ENCODE measurements at regions not wholly inside any gene's neighbourhood (a gene's known extent, or its start where the extent isn't known, plus 50 kb on each side); places are given as distances from the start of the nearest gene placed in this dataset.

DNA sequence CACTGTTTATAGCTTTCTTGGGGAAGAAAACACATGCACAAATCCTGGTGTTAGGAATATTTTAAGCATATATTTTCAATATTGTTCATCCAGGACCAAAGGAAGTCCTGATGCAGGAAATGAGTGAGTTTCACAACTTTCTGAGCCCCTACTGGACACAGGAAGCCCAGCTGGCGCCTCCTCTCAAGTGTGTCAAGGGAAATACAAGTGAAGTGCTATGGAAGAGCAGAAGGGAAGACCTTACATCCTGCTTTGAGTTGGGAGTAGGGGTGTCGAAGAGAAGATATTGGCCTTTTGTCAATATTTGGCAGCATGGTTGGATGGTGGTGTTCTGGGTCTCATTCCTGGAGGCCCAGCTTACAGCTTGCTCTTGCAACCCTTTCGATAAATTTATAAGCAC is 66.1 kb upstream of the ZDHHC17 start:
- ATAC-seq (ENCODE audit: poor library complexity): no peak
- intact Hi-C loops (cut with DNase I): no loop called here
- no peak for DNase-seq

DNA sequence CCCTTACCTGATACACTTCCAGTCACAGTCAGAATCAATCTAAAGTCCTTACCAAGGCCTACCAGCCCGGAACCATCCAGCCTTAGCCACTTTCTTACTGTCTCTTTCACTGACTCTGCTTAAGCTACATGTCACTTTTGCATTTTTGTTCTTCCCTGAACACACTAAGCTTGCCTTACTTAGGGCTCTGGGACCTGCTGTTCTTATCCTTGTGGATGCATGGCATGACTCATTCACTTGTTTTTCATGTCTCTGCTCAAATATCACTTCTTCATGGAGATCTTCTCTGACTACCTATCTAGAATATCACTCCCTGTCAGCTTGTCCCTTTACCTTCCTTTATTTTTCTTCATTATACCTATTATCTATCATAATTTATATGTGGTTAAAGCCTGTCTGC is 65.6 kb upstream of the ZDHHC17 start:
- intact Hi-C loops (cut with DNase I): no loop called here
- ATAC-seq (ENCODE audit: poor library complexity) (no peak), DNase-seq (no peak)

DNA sequence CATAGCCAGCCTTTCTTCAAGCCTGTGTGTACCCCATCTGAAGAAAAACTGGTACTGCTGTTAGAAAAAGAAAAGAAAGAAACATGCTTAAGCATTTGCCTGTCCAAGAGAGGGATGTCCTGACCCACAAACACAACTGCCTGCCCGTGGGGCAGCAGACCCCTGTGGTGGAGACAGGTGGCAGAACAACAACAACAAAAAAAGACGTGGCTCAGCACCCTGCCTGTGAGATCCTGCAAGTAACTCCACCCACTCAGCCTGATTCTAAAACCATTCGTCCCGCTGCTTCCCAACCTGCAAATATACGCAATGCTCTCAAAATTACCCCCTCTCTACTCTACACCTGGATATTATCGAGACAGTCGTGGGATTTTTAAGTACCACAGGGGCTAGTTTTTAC is 64.9 kb upstream of the ZDHHC17 start:
- intact Hi-C loops (cut with DNase I): no loop called here
- ATAC-seq (ENCODE audit: poor library complexity): no peak
- DNase-seq: no peak

DNA sequence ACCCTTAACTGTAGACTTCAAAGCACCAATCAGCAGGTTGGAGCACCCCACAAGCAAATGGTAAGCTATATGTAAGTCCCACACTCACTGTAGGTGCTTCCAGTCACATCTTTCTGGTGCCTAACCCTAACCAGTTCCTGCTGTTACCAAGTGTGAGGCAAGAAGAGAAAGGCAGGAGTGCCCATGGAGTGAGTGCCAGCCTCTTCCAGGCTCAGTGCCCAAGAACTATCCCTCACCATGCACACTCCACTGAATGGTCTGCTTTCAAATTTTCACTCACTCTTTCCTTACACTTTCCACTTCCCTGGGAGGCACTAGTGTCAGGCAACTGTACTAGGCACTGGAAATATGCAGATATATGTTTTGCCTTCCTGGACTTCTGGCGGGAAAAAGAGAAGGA is 62.2 kb upstream of the ZDHHC17 start:
- intact Hi-C loops (cut with DNase I): no loop called here
- no peak for DNase-seq
- ATAC-seq (ENCODE audit: poor library complexity): no peak

DNA sequence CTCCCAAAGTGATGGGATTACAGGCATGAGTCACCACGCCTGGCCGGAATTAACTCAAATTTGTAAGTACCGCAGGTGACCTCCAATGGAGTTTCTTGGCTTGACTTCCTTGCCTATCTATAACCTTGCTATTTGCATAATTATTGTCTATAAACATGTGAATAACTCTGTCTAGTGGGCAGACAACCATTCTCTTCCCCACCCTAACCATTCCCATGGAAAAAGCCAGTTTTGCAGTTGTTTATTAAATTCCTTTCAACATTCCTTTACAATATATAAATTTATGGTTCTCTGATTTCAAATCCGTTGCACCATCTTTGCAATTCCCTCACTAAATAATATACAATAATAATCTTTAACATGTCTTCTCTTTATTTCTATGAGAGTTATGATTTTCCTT is 61.0 kb upstream of the ZDHHC17 start:
- ATAC-seq (ENCODE audit: poor library complexity): no peak
- DNase-seq: no peak
- intact Hi-C loops (cut with DNase I): no loop called here

DNA sequence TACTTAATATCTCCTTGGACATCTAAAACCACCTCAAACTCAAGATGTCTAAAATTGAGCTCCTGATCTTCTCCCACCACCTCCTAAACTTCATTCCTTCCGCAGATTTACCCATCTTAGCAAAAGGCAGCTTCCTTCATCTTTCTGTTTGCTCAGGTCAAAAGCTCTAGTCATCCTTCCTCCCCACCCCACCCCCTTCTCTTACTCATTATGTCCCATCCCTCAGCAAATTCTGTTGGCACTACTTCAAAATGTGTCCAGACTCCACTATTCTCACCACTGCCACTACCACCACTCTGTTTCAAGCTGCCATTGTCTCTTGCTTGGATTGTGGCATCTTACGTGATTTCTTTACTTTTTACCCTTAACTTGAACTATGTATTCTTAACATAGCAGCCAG is 59.2 kb upstream of the ZDHHC17 start:
- intact Hi-C loops (cut with DNase I): no loop called here
- no peak for ATAC-seq (ENCODE audit: poor library complexity)
- DNase-seq: no peak

DNA sequence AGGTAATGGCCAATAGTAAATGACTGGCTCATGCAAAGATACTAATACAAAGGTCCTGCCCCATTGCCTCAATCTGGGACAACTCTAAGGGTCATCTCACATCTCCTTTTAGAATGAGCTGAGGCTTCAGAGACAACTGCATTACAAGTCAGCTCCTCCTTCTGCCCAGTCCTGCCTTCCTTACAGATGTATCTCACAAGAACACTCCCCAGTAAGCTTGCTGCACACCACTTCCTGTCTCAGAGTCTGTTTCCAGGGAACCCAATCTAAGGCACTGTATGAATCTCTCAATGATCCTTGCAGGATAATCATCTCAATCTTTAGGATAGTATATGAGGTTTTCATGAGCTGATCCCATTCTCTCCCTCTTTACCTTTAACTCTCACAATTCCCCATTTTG is 57.8 kb upstream of the ZDHHC17 start:
- intact Hi-C loops (cut with DNase I): no loop called here
- DNase-seq (no peak), ATAC-seq (ENCODE audit: poor library complexity) (no peak)

DNA sequence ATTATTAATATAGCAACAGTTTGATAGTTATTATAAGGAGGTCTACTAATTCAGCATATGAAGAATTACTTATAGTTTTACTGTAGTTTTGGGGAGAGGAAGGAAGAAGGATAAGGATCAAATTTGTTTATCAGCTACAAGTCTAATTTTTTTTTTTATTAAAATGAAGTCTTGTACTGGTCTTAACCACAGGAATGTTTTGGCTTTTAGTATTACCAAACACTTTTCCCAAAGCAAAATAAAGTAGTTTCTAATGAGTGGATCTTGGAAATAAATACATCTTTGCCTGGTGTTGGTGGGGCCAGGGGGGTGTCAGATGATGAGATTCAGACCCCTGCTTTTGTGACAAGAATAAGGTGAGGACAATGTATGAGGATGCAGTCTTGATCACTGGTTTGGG is 57.2 kb upstream of the ZDHHC17 start:
- ATAC-seq (ENCODE audit: poor library complexity) (no peak), DNase-seq (no peak)

DNA sequence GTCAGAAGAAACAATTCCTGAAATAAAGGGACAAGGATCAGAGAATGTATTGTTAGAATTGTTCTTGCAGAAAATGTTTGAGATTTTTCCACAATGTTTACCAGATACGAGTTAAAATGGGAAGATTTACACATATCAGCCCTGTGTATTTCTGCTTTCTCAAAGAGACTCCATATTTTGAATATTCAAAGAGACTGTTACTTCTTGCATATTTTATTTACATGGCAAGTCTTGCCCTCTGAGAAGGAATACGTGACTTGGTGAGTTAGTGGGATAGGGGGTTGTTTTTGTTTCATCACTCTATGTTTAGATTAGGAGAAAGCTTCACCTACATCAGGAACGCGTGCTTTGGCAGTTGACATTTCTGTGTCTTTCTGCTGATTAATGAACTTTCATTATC is 56.1 kb upstream of the ZDHHC17 start:
- no peak for ATAC-seq (ENCODE audit: poor library complexity)
- intact Hi-C loops (cut with DNase I): no loop called here
- DNase-seq: no peak

More for the DNA sequence above, 57.2 kb upstream of the ZDHHC17 start:
- intact Hi-C loops (cut with DNase I): no loop called here

DNA sequence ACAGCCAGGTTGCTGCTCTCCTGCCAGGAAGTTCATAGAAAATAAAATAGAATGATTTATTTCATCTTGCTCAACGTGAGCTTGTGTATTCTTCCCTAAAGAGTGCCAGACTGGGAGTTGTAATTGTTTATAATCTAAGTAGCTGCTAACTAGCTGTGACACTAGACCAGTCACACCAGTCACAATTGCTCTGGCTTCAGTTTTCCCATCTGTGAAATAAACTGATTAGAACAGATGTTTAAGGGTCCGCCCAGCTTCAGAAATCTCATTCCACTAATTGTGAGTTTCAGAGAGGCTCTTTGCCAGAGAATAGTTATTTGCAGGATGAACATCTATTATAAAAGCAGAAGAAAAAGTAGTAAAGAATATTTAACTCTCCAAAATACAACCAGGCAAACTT is 55.6 kb upstream of the ZDHHC17 start:
- ATAC-seq (ENCODE audit: poor library complexity) (no peak), DNase-seq (no peak)
- intact Hi-C loops (cut with DNase I): no loop called here

DNA sequence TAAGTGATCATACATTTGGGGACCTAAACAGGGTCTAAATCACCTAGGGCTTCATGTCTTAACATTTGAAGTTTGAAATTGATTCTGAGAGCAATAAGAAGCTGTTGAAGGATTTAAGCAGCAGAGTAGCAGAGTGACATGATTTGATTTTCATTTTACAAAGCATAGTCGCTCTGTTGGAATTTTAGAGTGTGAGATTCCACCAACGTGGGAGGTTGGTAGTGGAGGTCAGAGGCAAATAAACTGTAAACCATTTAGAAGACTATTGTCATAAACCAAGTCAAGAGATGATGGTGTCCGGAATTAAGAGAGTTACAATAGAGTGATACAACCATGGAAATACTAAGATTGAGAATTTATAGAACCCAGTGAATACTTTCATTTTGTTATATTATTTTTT is 52.7 kb upstream of the ZDHHC17 start:
- no peak for DNase-seq
- ATAC-seq (ENCODE audit: poor library complexity): no peak
- intact Hi-C loops (cut with DNase I): no loop called here

DNA sequence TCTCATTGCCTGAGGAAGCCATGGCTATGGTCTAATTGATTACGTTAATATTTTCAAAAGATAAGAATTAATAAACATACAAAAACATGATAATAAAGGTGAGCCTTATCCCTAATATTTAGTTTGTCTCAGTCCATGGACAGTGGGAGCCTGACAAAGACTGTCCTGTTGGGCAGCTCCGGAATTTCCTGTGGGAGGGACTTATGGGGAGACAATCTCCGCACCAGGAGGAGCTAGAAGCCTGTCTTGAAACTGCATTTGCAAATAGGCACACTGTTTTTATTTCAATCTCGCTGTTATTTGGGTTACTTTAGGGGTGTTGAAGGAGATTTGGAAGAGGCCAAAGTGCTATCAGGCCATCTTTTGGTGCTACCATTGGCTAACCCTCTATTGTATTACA is 50.8 kb upstream of the ZDHHC17 start:
- intact Hi-C loops (cut with DNase I): no loop called here
- DNase-seq: no peak
- ATAC-seq (ENCODE audit: poor library complexity): no peak

DNA sequence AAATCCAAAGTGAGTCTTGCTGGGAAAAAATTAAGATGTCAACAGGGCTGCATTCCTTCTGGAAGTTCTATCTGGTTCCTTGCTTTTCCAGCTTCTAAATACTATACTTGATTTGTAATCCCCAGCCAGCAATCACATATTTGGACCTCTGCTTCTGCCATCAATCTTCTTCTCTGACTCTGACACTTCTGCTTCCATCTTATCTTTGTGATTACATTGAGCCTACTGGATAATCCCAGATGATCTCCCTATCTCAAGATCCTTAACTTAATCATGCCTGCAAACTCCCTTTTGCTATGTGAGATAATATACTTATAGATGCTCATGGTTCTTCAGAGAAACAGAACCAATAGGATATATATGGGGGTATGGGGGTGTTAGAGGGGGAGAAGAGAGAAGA is 49.9 kb upstream of the ZDHHC17 start:
- intact Hi-C loops (cut with DNase I): no loop called here
- no peak for ATAC-seq (ENCODE audit: poor library complexity)

More for the DNA sequence above, 49.9 kb upstream of the ZDHHC17 start:
- no peak for DNase-seq
